Fibroblast of skin of left quadriceps (primary cell): ENCODE measurements at regions not wholly inside any gene's neighbourhood (a gene's known extent, or its start where the extent isn't known, plus 50 kb on each side); places are given as distances from the start of the nearest gene placed in this dataset.

Experiments
- DNase-seq, 2 experiments: peaks; one replicate each; pipeline ENCODE4 v3.0.0-alpha.2; 2013; ENCODE audit warnings: low read depth in 2 of 2

DNA sequence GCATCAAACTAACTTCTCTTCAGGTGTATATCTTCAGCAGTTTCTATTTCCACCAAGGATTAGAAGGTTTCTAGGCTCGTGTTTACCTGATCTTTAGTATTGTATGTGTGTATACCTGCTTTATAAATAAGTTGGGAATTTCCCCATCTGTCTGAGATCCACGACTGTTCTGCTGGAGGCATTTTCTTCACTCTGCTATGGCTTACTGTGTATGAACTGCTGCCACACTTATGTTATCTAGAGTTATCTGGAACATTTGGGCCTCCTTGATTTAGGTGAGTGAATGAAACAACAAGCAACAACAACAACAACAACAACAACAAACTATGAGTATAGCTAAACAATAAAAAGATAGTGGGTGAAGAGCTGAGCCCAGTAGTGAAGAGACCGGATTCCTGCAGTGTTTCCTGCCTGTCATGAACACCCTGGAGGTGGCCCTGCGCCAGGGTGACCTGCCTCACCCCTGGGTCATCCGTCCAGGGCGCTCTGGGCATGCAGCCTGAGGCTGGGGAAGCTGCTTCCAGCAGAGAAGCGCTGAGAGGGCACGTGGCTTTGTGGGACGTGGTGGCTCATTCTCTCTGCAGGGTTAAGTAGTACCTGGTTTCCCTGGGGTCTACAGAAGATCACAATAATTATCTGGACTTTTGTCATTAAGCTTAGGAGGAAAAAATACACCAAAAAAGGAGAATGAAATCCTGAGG, 56.1 kb upstream of the GATA6 start:
- no peak for DNase-seq

DNA sequence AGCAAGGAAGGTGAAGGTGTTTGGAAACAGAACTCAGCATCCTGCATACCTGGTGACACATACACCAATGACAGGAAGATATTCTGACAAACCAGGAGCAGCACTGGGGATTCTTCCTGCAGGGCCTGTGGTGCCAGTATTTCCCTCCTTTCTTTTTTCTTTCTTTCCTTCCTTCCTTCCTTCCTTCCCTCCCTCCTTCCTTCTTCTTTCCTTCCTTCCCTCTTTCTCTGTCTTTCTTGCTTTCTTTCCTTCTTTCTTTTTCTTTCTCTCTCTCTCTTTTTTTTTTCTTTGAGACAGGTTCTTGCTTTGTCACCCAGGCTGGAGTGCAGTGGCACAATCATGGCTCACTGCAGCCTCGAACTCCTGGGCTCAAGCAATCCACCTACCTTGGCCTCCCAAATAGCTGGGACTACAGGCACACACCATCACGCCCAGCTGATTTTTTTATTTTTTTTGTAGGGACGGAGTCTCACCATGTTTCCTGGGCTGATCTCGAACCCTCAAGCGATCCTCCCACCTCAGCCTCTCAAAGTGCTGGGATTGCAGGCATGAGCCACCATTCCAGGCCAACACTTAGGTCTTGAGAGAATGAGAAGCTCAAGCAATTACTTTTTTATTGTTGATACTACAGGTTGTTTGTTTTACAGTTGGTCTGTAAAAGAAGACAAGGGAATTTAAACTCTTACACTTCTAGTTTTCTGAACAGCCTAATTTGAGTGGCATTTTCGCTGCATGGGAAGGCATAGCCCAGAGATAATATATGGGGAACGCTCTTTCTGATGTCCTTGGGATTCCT, 54.7 kb upstream of the GATA6 start:
- DNase-seq: no peak

DNA sequence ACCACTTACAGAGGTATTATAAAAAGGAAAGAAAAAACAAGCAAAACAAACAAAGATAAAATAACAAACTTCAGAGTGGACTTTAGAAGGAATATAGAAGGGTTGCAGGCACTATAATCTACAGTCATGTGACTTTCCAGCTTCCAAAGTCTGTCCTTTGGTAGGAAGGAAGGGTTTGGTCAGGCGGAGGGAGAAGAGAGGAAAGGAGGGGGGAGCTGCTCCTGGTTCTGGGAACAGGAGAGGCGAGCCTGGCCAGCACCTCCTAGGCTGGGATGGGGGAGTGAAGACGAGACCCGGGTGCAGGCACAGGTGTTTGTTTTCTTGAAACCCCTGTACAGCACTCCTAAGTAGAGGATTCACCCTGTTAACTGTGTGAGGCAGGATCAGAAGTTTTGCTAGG, 53.8 kb upstream of the GATA6 start:
- no peak for DNase-seq
